Activated CD8-positive, alpha-beta memory T cell treated with anti-CD3 and anti-CD28 coated beads for 1 hour (primary cell): ENCODE measurements at regions not wholly inside any gene's neighbourhood (a gene's known extent, or its start where the extent isn't known, plus 50 kb on each side); places are given as distances from the start of the nearest gene placed in this dataset.
"Not testable (repeated sequence)": the region's sequence is repeated elsewhere in the genome, so short reads cannot be mapped to it uniquely, and the experiment has no call there.

Experiments used
- DNase-seq, 2 donors: peaks; one replicate each; pipeline ENCODE4 v3.0.0-alpha.2; 2020; ENCODE audit warnings: low read depth in 1 of 2; ENCODE audit errors: extremely low read depth in 1 of 2

GRCh38 chr6:149127212-149127611 lies 190.3 kb upstream of the TAB2 start:
- DNase-seq: no peak

- DNase-seq: no peak
Observed at GRCh38 chr6:149128489-149129145, 188.9 kb upstream of the TAB2 start.

GRCh38 chr6:149129371-149130077 lies 188.0 kb upstream of the TAB2 start:
- no peak for DNase-seq

- DNase-seq: no peak
Observed at GRCh38 chr6:149130090-149130489, 187.4 kb upstream of the TAB2 start.

GRCh38 chr6:149130508-149130907 lies 187.0 kb upstream of the TAB2 start:
- DNase-seq: no peak

- no peak for DNase-seq
Observed at GRCh38 chr6:149131891-149132290, 185.6 kb upstream of the TAB2 start.

- DNase-seq: no peak
Observed at GRCh38 chr6:149132336-149132735, 185.2 kb upstream of the TAB2 start.

- DNase-seq: no peak
Observed at GRCh38 chr6:149134511-149134933, 183.0 kb upstream of the TAB2 start.

GRCh38 chr6:149135809-149136208 lies 181.7 kb upstream of the TAB2 start:
- no peak for DNase-seq

GRCh38 chr6:149136273-149136912 lies 181.1 kb upstream of the TAB2 start:
- no peak for DNase-seq

GRCh38 chr6:149136913-149137286 lies 180.6 kb upstream of the TAB2 start:
- DNase-seq: no peak

GRCh38 chr6:149137594-149137993 lies 179.9 kb upstream of the TAB2 start:
- DNase-seq: no peak

GRCh38 chr6:149138089-149138488 lies 179.4 kb upstream of the TAB2 start:
- DNase-seq: no peak

- no peak for DNase-seq
Observed at GRCh38 chr6:149138699-149139294, 178.7 kb upstream of the TAB2 start.

- no peak for DNase-seq
Observed at GRCh38 chr6:149139782-149140136, 177.8 kb upstream of the TAB2 start.

- DNase-seq: no peak
Observed at GRCh38 chr6:149140137-149140909, 177.2 kb upstream of the TAB2 start.

- DNase-seq: no peak
Observed at GRCh38 chr6:149140910-149141290, 176.6 kb upstream of the TAB2 start.

- DNase-seq: no peak
Observed at GRCh38 chr6:149142924-149143429, 174.5 kb upstream of the TAB2 start.

- not testable (repeated sequence) for DNase-seq
Observed at GRCh38 chr6:149145800-149146199, 171.7 kb upstream of the TAB2 start.

- DNase-seq: no peak
Observed at GRCh38 chr6:149147195-149147594, 170.3 kb upstream of the TAB2 start.
